Sigmoid colon (tissue), 6 donors: ENCODE measurements at regions not wholly inside any gene's neighbourhood (a gene's known extent, or its start where the extent isn't known, plus 50 kb on each side); places are given as distances from the start of the nearest gene placed in this dataset.

Experiments
- DNase-seq: peaks from one replicate; pipeline ENCODE4 v3.0.0-alpha.2; 2019
- H3K27ac ChIP-seq, 4 donors: fragments of 200-600 bp; sonication (generic); one replicate each; pipeline ENCODE4 v1.5.1; 2016 to 2019; ENCODE audit warnings: mild to moderate bottlenecking in 1 of 4
- H3K27me3 ChIP-seq, 3 donors: fragments of 200-600 bp; sonication (generic); one replicate each; pipeline ENCODE4 v1.5.1; 2019; ENCODE audit warnings: mild to moderate bottlenecking in 1 of 3
- H3K36me3 ChIP-seq, 4 donors: fragments of 200-600 bp; sonication (generic); one replicate each; pipeline ENCODE4 v1.5.1; 2016 to 2019
- H3K4me1 ChIP-seq, 4 donors: fragments of 200-600 bp; sonication (generic); one replicate each; pipeline ENCODE4 v1.5.1; 2017 to 2019
- H3K4me3 ChIP-seq, 4 donors: fragments of 200-600 bp; sonication (generic); one replicate each; pipeline ENCODE4 v1.5.1; 2017 to 2019; ENCODE audit warnings: mild to moderate bottlenecking in 2 of 4, moderate library complexity in 1 of 4
- H3K9me3 ChIP-seq, 4 donors: fragments of 200-600 bp in 3 of 4; sonication (generic) in 3 of 4; one replicate each; pipeline versions ENCODE4 v1.5.1 to v1.6.1; 2013 to 2019
- EP300 ChIP-seq, 4 donors: sonication (generic); formaldehyde crosslinking; IDR thresholded peaks; one replicate each; pipeline ENCODE4 v1.6.1; 2017; ENCODE audit warnings: antibody characterized with exemption in 4 of 4
- POLR2A ChIP-seq, 2 donors: fragments of 450-650 bp; IDR thresholded peaks; one replicate each; pipeline ENCODE4 v1.6.1; 2016; ENCODE audit warnings: antibody characterized with exemption in 2 of 2, mild to moderate bottlenecking in 2 of 2, moderate library complexity in 2 of 2
- POLR2AphosphoS5 ChIP-seq, 4 donors: sonication (generic); formaldehyde crosslinking; IDR thresholded peaks; one replicate each; pipeline ENCODE4 v1.6.1; 2017; ENCODE audit warnings: antibody characterized with exemption in 4 of 4
- WGBS, 2 donors: extraction: QIAGEN DNeasy Blood & Tissue Kit; methylation state at CpG; one replicate each; pipeline ENCODE4 v1.1.7; 2013; 5-methylcytosine and 5-hydroxymethylcytosine counted together
- intact Hi-C: fragments of 100-400 bp; cut with DNase I; formaldehyde crosslinking; loops from one replicate; pipeline ENCODE4 v1.15.1; 2023
- TF ChIP-seq, protein P1 (sequence below), 4 experiments: fragments of 450-650 bp in 3 of 4; fragments of 200-600 bp in 1 of 4; IDR thresholded peaks; one replicate each; pipeline ENCODE4 v1.5.1; 2016 to 2019; ENCODE audit warnings: antibody characterized with exemption in 4 of 4, mild to moderate bottlenecking in 3 of 4, moderate library complexity in 2 of 4
- donor health status: healthy with polysubstance abuse.
- donor health status: healthy.

DNA sequence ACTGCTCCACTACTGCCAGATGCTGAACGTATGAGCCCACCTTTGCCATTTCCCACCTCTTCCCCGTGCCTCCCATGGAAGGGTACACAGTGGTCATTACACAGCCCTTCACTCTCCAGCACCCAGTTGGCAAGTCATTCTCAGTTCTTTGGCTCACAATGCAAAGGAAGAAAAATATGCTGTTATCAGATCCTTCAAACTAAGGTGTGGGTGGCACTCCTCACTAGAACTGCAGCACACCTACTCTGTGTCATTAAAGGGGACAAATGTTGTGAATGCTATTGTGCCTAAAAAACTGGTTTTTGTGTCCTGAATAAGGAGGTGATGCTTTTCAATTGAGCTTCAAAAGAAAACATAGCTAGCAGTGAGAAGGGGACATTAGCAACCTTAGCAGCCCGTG, 183.1 kb upstream of the SNX2 start:
- Histone ChIP-seq H3K36me3 (no peaks in the 10 kb centered on the region), H3K4me1 (no peaks in the 10 kb centered on the region), H3K9me3 (no peaks in the 10 kb centered on the region), H3K4me3 (no peak overlapping the region), H3K27me3 (no peaks in the 10 kb centered on the region), H3K27ac (no peak overlapping the region)
- TF ChIP-seq EP300 (IDR thresholded peaks at IDR 0.05): no peak
- TF ChIP-seq POLR2A (IDR thresholded peaks at IDR 0.05): no peak
- no peak for TF ChIP-seq POLR2AphosphoS5 (IDR thresholded peaks at IDR 0.05)
- TF ChIP-seq, protein P1, sequence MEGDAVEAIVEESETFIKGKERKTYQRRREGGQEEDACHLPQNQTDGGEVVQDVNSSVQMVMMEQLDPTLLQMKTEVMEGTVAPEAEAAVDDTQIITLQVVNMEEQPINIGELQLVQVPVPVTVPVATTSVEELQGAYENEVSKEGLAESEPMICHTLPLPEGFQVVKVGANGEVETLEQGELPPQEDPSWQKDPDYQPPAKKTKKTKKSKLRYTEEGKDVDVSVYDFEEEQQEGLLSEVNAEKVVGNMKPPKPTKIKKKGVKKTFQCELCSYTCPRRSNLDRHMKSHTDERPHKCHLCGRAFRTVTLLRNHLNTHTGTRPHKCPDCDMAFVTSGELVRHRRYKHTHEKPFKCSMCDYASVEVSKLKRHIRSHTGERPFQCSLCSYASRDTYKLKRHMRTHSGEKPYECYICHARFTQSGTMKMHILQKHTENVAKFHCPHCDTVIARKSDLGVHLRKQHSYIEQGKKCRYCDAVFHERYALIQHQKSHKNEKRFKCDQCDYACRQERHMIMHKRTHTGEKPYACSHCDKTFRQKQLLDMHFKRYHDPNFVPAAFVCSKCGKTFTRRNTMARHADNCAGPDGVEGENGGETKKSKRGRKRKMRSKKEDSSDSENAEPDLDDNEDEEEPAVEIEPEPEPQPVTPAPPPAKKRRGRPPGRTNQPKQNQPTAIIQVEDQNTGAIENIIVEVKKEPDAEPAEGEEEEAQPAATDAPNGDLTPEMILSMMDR (IDR thresholded peaks at IDR 0.05): no peak
- WGBS, 2 donors: 84 to 89% methylated on average over 3 of the region's 3 CpGs
- DNase-seq: no peak
- intact Hi-C loops: no loop called here

DNA sequence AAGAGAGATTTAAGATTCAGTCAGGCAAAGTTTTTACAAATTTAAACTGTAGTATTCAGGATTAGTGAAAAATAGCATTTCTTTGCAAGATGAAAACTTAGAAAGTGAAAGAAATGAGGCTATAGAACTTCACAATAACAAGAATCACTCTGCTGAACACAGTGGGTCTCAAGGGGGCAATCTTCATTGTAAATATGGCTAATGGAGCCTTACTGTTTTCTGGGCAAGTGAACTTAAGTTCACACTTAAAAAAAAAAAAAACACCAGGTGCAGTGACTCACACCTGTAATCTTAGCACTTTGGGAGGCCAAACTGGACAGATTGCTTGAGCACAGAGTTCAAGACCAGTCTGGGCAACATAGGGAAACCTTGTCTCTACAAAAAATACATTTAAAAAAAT, 175.9 kb upstream of the SNX2 start:
- Histone ChIP-seq H3K27me3 (no peaks in the 10 kb centered on the region), H3K4me1 (no peaks in the 10 kb centered on the region), H3K27ac (no peak overlapping the region), H3K36me3 (no peaks in the 10 kb centered on the region), H3K4me3 (no peak overlapping the region), H3K9me3 (peaks cover 0 to 5% (median 0%) of the 10 kb centered on the region in 4 donors)
- TF ChIP-seq EP300 (IDR thresholded peaks at IDR 0.05) (no peak), POLR2AphosphoS5 (IDR thresholded peaks at IDR 0.05) (no peak), POLR2A (IDR thresholded peaks at IDR 0.05) (no peak)
- TF ChIP-seq, protein P1 (IDR thresholded peaks at IDR 0.05): no peak
- intact Hi-C loops: no loop called here
- no peak for DNase-seq

DNA sequence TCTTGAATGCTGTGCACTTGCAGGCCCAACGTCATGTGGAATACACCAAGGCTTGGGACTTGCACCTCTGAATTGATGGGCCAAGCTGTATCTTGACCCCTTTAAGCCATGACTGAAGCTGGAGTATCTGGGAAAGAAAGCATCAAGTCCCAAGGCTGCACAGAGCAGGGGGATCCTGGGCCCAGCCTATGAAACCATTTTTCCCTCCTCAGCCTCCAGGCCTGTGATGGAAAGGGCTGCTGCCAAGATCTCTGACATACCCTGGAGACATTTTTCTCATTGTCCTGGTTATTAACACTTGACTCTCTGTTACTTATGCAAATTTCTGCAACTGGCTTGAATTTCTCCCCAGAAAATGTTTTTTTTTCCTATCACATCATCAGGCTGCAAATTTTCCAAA, 174.0 kb upstream of the SNX2 start:
- intact Hi-C loops: no loop called here

DNA sequence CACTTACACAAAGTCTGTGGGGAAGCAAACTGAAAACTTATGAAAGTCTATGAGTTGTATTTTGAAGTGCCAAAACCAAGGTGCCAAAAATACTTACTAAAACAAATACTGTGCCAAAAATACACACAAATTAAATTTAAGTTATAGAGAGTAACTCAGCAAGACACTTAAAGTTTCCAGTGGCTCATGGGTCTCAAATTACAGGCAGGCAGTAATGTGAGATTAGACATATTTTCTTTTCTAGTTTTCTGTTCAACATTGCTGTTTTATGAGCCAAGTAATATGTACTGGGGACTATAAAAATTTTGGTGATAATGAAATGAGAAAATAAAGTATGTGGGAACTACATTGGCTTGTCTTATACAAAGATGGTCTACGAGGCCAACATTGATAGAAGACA, 172.2 kb upstream of the SNX2 start:
- no peak overlapping the region for H3K27ac ChIP-seq
- no peaks in the 10 kb centered on the region for H3K36me3 ChIP-seq
- DNase-seq: no peak
- no peaks in the 10 kb centered on the region for H3K27me3 ChIP-seq
- no peak overlapping the region for H3K4me3 ChIP-seq
- peaks cover 0 to 5% (median 0%) of the 10 kb centered on the region in 4 donors for H3K9me3 ChIP-seq
- H3K4me1 ChIP-seq: no peaks in the 10 kb centered on the region
- WGBS, 2 donors: 61 to 76% methylated on average over 1 of the region's 1 CpG
- TF ChIP-seq POLR2AphosphoS5 (IDR thresholded peaks at IDR 0.05): no peak
- TF ChIP-seq EP300 (IDR thresholded peaks at IDR 0.05): no peak
- no peak for TF ChIP-seq POLR2A (IDR thresholded peaks at IDR 0.05)
- TF ChIP-seq, protein P1 (IDR thresholded peaks at IDR 0.05): no peak
- intact Hi-C loops: no loop called here

More for the DNA sequence above, 174.0 kb upstream of the SNX2 start:
- no peak for DNase-seq
- WGBS, 2 donors: 87 to 91% methylated on average over 1 of the region's 1 CpG
- H3K36me3 ChIP-seq: no peaks in the 10 kb centered on the region
- no peaks in the 10 kb centered on the region for H3K27me3 ChIP-seq
- H3K4me1 ChIP-seq: no peaks in the 10 kb centered on the region
- peaks cover 0 to 5% (median 0%) of the 10 kb centered on the region in 4 donors for H3K9me3 ChIP-seq
- H3K4me3 ChIP-seq: no peak overlapping the region
- H3K27ac ChIP-seq: no peak overlapping the region
- TF ChIP-seq POLR2A (IDR thresholded peaks at IDR 0.05) (no peak), POLR2AphosphoS5 (IDR thresholded peaks at IDR 0.05) (no peak), EP300 (IDR thresholded peaks at IDR 0.05) (no peak)
- TF ChIP-seq, protein P1 (IDR thresholded peaks at IDR 0.05): no peak

DNA sequence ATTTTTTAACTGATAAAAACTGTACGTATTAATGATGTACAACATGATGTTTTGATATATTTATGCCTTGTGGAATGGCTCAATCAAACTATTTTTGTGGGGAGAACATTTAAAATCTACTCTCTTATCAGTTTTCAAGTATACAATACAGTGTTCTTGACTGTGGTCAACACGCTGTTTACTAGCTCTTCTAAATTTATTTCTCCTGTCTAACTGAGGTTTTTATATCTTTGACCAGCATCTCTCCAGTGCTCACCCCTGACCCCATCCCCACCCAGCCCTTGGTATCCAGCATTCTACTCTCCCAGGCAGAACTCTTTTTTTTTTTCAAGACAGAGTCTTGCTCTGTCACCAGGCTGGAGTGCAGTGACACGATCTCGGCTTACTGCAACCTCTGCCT, 169.6 kb upstream of the SNX2 start:
- no peaks in the 10 kb centered on the region for H3K36me3 ChIP-seq
- intact Hi-C loops: no loop called here
- no peak overlapping the region for H3K27ac ChIP-seq
- no peaks in the 10 kb centered on the region for H3K27me3 ChIP-seq
- no peaks in the 10 kb centered on the region for H3K4me1 ChIP-seq
- 81 to 82% methylated on average over 4 of the region's 4 CpGs for WGBS, 2 donors
- peaks cover 0 to 5% (median 0%) of the 10 kb centered on the region in 4 donors for H3K9me3 ChIP-seq
- DNase-seq: no peak
- H3K4me3 ChIP-seq: no peak overlapping the region
- no peak for TF ChIP-seq POLR2AphosphoS5 (IDR thresholded peaks at IDR 0.05)
- TF ChIP-seq POLR2A (IDR thresholded peaks at IDR 0.05): no peak
- TF ChIP-seq, protein P1 (IDR thresholded peaks at IDR 0.05): no peak
- no peak for TF ChIP-seq EP300 (IDR thresholded peaks at IDR 0.05)
